ENCODE measurements at regions not wholly inside any gene's neighbourhood (a gene's known extent, or its start where the extent isn't known, plus 50 kb on each side); places are given as distances from the start of the nearest gene placed in this dataset. TPM values are rescaled to one million over a fixed set of nuclear protein-coding genes. Genes with fewer than 3 reads are reported as not detected.

GRCh38 chr1:57485643-57486042 lies 61.8 kb upstream of the DAB1 start:
- no peak for DNase-seq

- no peak for DNase-seq
Observed at GRCh38 chr1:57483954-57484353, 60.1 kb upstream of the DAB1 start.

- no peak for DNase-seq
Observed at GRCh38 chr1:57479471-57479870, 55.6 kb upstream of the DAB1 start.

- DNase-seq: no peak
Observed at GRCh38 chr1:57475366-57475765, 51.5 kb upstream of the DAB1 start.

GRCh38 chr1:57474137-57474750 lies 50.4 kb upstream of the DAB1 start:
- peak; percentile 51 for DNase-seq

Small RNA genes lying in the stretch of these regions (small RNA-seq; reads per million reads assigned to genes)
- not detected for gene AL445193.1 (ENCODE audit: low replicate concordance)
